ENCODE measurements at regions not wholly inside any gene's neighbourhood (a gene's known extent, or its start where the extent isn't known, plus 50 kb on each side); places are given as distances from the start of the nearest gene placed in this dataset.
"Not testable (repeated sequence)": the region's sequence is repeated elsewhere in the genome, so short reads cannot be mapped to it uniquely, and the experiment has no call there.

GRCh38 chr4:1589098-1589497 is 95.0 kb downstream of the FAM53A start:
- DNase-seq (ENCODE audit: low read depth in 2 of 2): no peak

GRCh38 chr4:1588306-1588705 is 95.8 kb downstream of the FAM53A start:
- no peak for DNase-seq (ENCODE audit: low read depth in 2 of 2)

GRCh38 chr4:1584498-1584897 is 99.6 kb downstream of the FAM53A start:
- DNase-seq (ENCODE audit: low read depth in 2 of 2): no peak

- DNase-seq (ENCODE audit: low read depth in 2 of 2): no peak
These were observed 100.3 kb downstream of the FAM53A start for GRCh38 chr4:1583859-1584258.

GRCh38 chr4:1583051-1583785 is 100.9 kb downstream of the FAM53A start:
- no peak for DNase-seq (ENCODE audit: low read depth in 2 of 2)

GRCh38 chr4:1582227-1582626 is 101.9 kb downstream of the FAM53A start:
- DNase-seq (ENCODE audit: low read depth in 2 of 2): no peak

GRCh38 chr4:1581164-1581894 is 102.8 kb downstream of the FAM53A start:
- peak; percentile 36 to 53 for DNase-seq (ENCODE audit: low read depth in 2 of 2)

- DNase-seq (ENCODE audit: low read depth in 2 of 2): not testable (repeated sequence)
These were observed 103.5 kb downstream of the FAM53A start for GRCh38 chr4:1580692-1581012.

GRCh38 chr4:1579901-1580691 is 104.0 kb downstream of the FAM53A start:
- DNase-seq (ENCODE audit: low read depth in 2 of 2): peak; percentile 50 to 56

GRCh38 chr4:1579001-1579900 is 104.9 kb downstream of the FAM53A start:
- no peak for DNase-seq (ENCODE audit: low read depth in 2 of 2)

- DNase-seq (ENCODE audit: low read depth in 2 of 2): no peak
These were observed 105.8 kb downstream of the FAM53A start for GRCh38 chr4:1578251-1578773.

- DNase-seq (ENCODE audit: low read depth in 2 of 2): no peak
These were observed 106.3 kb downstream of the FAM53A start for GRCh38 chr4:1577822-1578217.

GRCh38 chr4:1576961-1577821 is 106.9 kb downstream of the FAM53A start:
- DNase-seq (ENCODE audit: low read depth in 2 of 2): no peak

GRCh38 chr4:1576304-1576960 is 107.7 kb downstream of the FAM53A start:
- DNase-seq (ENCODE audit: low read depth in 2 of 2): no peak

GRCh38 chr4:1575418-1576303 is 108.5 kb downstream of the FAM53A start:
- DNase-seq (ENCODE audit: low read depth in 2 of 2): no peak

- DNase-seq (ENCODE audit: low read depth in 2 of 2): no peak
These were observed 109.3 kb downstream of the FAM53A start for GRCh38 chr4:1574601-1575417.

GRCh38 chr4:1573830-1574459 is 110.2 kb downstream of the FAM53A start:
- DNase-seq (ENCODE audit: low read depth in 2 of 2): no peak
